HT1080 (cell line): ENCODE measurements at regions not wholly inside any gene's neighbourhood (a gene's known extent, or its start where the extent isn't known, plus 50 kb on each side); places are given as distances from the start of the nearest gene placed in this dataset.

Experiments used
- DNase-seq: peaks from one replicate; pipeline ENCODE4 v3.0.0-alpha.2; 2015; ENCODE audit warnings: low read depth

DNA sequence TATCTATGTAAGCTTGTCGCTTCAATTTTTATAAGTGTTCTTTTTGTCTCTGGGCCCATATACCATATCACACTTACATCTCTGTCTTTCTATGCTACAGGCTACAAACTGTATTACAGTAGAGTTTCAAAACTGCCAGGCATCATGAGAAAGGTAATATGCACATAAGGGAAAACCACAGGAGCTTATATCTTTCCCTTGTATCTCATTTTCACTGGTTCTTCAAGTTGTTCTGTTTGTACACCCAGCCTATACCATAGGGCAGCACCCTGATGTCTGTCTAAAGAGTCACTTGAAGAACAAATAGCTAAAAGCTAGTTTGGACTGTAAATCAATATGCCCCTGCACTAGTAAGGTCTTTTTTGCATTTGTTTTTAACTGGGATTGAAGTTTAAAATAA, 366.7 kb downstream of the FIGN start:
- DNase-seq = no peak

DNA sequence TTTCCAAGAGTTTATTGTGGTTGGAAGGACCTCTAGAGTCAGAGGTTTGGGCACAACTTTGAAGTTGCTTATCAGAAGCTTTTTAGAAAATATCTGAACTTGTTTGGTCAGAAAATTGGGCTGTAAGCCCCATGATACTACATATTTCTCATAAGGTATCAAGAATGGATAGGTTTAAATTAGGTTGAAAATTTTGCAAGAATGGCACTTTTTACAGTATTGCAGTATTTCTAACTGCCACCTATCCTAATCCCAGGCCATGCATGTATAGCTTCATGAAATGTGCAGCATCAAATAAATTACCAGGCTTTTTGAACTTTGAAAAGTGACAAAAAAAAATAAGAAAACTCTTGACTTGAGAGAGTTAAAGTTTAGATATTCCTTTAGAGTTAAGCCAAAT, 367.2 kb downstream of the FIGN start:
- no peak for DNase-seq

DNA sequence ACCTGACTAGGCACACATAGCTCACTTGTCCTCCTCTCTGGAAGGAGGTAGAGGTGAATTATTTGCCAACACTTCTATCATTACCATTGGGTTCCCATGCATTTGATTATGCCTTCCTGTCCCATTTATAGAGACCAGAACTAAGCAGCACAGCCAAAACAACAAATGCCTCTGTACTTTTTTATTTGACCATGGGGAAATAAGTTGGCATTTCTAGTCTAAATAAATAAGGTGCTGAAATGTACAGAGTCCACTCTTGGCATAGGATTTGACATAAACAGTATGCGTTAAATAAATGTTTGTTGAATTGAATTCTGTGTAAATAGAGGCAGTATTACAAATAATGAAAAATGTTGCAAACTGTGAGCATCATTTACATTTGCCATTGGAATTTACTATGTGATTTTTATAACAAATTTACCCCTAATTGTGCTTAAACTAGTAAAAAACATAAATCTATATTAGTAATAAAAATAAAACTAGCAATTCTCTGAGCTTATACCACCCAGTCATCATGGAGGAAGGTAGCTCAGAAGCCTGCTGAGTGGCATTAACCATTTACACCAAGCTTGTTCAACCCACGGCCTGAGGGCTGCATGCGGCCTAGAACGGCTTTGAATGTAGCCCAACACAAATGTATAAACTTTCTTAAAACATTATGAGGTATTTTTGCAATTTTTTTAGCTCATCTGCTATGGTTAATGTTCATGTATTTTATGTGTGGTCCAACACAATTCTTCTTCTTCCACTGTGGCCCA, 367.8 kb downstream of the FIGN start:
- DNase-seq = no peak

DNA sequence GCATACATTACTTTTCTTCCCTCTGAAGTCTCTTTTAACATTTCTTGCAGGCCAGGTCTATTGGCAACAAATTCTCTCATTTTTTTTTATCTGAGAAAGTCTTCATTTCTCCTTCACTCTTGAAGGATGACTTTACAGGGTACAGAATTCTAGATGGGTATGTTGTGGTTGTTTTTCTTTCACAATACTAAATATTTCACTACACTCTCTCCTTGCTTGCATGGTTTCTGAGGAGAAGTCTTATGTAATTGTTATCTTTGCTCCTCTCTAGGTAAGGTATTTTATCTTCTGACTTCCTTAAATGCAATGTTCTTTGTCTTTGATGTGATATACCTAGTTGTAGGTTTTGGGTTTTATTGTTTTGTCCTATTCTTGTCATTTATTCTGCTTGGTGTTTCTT, 371.1 kb downstream of the FIGN start:
- no peak for DNase-seq

DNA sequence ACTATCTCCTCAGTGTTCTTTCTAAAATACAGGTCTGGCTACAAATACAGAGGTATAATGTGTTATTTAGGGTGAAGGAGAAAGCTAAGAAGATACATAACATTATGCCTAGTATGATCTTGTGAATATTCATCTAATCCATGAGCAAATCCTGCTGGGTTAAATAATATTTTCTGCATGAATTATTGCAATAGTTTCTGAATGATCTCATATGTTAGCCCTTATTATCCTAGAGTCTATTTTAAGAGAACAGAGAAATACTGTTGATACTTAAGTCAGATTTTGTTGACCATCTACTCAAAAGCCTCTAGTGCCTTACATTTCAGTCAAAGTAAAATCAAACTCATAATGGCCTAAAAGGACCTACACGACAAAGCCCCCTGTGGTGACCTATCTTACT, 382.3 kb downstream of the FIGN start:
- no peak for DNase-seq

DNA sequence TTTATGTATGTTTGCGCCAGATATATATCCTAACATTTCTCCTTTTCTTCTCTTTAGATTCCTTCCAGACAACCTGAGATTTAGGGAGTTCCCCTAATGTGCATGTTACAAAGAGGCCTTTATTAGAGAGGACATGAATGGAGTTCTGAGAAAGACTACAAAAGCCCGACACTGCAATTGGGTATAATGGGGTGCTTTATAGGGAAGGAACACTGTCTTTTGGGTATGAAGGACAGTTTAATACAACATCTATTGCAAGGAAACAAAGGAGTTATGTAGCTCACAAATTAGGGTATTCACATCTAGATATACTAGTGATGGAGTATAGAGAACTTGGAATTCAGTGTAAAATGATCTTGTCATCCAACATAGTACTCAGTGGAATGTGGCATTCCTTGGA, 383.8 kb downstream of the FIGN start:
- DNase-seq = no peak

DNA sequence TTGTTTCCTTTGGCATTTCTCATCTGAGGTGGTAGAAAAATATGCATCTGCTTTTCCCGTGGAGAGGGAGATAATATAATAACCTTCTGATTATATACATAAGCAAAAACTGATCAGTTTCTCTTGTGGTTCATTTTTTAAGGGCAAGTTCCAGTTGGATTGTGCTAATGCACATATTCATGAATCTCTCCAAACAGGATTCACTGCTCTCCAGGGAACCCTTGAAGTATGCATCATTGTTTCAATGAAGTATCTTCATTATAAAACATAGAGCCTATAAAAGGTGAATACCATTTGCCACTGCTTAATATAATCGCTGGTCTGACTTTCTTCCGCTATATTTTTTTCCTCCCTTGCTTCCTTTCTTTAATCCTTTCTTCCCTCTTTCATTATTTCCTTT, 384.7 kb downstream of the FIGN start:
- DNase-seq = no peak

DNA sequence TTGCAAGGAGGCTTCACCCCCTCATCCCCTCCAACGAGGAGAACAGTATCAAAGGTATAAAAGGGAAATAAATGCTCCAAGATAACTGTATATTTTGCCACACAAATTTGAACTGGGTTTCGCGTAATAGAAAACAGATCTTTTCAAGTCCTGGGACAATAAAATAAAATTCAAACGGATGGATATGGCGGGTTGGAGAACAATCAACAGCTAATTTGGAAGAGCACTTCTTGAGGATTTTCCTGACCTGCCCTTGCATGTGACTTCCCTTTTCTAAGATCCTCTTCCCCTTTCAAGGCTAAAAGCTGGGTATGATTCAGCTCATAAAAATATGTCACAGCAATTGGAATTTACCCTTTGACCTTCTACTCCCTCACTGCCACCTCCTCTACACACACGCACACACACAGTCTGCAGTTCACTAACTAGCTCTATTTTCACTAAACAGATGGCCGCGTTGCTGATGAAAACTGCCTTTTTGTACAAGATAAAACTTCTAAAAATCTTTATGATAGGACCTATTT, 386.9 kb downstream of the FIGN start:
- peak; percentile 68 for DNase-seq

DNA sequence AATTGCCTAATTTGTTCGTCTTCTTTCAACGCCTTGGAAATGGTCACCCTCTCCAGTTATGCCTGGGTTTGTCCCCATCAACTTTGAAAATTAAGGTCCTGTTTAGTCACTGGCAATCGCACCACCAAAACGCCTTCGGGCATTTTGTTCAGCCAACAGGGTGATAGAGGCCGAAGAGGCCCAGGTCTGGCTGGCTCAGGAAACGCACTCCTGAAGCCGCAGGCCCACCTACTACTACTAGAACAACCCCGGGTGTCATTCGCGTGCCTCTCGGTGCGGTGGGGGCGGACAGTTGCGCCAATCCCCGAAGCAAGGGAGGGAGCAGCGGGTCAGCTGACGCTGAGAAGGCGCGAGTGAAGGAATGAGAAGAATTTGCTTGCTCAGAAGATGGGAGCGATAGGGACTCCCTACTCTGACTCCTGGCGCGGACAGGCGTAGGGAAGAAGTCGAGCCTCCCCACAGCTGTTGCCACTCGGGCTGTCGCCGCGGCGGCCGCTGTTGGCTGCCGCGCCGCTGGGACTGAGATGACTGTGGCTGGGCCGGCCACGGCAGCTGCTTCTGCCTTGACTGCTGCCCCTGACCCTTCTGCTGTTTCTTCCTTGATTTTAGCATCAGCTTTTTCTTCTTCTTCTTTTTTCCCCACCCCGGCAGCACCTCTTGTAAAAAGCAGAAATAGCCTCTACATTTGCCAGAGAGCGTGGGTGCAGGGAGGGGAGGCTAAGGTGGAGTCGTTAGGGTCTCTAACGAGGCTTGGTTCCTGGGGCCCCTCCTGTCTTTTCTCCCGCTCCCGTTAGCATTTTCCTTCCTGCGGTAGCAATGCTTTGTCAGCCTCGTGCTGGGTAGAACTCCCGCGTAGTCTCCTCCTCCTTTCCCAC, 387.6 kb downstream of the FIGN start:
- no peak for DNase-seq

DNA sequence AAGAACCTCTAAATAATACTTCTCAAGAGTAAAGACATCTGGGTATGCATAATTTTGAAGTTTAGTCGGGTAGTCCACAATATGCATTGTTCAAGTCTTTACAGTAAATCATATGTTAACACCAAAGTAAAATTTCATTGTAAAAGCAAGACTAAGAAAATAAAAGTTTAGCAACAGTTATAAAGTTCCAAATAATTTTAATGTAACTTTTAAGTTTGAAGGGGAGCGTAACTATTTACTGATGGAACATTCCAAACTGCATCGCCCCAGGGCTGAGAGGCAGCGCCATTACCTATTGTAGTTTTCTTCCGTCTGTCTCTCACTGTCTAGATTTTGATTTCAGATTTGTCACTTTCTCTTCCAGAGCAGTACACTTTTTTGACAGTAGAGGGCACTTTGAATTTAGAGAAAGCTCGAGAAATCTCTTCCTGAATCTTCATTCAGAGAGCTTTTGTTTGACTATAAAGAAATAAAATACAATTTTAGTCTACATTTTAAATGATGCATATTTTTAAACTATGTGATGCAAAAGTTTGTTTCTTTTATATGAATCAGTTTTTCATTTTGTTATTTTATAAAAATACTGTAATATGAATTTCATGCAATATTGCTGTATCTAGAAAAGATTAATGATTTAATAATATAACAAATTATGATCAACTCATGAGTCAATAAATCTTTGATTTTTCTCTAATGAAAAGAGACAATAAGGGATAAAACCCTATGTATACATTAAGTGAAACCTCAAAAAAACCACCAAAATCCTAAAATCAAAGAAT, 389.8 kb downstream of the FIGN start:
- peak; percentile 58 for DNase-seq

DNA sequence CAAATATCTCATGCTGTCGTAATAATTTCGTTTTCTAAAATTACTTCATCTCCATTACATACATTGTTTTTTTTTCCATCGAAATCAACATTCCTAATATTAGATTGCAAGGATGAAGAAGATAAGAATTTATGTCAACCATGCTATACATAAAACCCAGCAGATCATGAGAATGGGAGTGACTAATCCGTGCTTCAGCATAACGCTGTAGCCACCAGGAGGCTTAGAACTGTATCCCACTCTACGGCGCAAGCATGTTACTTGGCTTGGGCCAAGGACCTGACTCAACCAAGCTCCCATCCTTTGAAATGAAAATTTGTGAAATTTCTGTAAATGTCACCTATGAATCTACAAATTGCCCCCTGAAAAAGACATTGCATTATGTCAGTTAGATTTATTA, 392.5 kb downstream of the FIGN start:
- no peak for DNase-seq

DNA sequence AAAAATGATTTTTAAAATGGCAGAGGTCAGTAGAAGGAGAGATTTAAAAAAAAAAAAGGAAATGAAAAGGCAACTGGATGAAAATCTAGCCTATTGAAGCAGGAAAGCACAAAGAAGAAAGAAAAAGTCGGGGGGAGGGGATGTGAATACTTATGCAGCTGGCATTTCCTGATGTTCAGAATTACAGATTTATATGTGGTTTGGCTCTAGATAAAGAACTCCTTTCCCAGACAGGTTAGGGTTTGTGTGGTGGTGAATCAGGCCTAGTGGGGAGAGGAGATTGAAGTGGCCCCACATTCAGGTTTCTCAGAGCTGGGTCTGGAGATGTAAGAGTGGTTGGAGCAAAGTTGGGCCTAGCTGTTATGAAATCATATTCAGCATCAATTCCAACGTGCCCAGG, 394.4 kb downstream of the FIGN start:
- peak; percentile 87 for DNase-seq

DNA sequence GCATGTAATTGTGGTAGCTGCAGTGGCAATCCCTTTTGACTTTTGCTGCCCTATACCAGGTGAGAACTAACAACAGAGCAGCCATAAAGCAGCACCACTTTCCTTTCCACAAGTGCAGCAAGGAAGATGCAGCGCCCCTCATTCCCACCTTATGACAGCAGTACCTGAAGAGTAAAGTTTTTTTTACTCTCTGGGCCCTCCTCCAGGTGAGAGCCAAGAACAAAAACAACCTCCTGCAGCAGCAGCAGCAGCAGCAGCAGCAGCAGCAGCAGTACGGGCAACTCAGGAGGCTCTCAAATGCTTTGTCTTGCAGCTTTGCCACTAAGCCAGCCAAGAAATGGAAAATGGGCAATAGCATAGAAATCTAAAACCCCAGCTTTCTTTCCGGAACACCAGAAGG, 397.5 kb downstream of the FIGN start:
- no peak for DNase-seq

DNA sequence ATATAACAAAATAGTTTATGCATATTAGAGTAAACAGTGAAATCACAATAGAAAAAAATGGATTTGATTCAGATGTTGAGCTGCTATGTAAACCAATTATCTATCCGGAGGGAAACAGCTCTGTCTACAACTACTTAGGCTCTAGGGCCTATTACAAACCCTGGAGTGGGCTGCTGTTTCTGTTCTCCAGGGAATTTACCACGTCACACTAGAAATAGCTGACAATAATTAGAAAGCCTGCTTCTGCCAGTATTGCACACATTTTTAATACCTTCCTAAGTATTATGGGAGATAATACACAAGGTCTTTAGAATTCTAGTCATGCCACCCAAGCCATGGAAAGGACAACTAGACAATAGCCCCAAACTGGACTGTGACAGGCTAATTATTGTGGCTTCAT, 411.1 kb downstream of the FIGN start:
- DNase-seq = no peak

DNA sequence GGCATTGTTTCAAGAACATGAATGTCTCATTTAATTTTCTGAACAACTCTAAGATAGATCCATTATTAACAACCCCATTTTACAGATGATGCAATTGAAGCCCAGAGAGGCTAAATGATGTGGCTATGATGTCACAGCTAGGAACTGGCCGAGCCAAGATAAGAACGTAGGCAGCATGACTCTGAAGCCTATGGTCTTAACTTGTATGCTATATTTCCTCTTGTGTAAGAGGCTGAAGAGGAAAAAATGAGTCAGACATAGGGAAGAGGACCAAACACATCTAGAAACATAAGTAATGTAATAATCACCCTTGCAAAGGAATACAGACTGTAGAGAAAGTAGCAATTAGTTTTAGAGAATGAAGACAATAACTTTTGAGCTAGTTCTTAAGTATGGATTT, 416.8 kb downstream of the FIGN start:
- DNase-seq = peak; percentile 62

DNA sequence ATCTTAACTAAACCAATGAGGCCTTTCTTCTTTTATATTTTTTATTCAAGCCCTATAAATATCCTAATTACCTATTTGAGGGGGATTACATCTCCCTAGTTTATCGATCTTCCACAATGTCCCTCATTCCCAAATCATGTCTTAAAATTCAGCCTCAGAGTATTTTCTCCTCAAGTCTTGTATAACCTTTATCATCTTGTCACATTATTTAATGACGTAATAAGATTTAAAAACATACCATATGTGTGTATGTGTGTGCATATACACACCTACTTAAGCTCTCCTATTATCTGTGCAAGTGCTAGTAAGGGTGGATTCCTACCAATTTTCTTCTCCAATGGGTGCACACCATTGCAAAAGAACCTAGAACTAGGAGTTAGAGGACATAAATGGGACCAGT, 421.1 kb downstream of the FIGN start:
- DNase-seq = no peak

DNA sequence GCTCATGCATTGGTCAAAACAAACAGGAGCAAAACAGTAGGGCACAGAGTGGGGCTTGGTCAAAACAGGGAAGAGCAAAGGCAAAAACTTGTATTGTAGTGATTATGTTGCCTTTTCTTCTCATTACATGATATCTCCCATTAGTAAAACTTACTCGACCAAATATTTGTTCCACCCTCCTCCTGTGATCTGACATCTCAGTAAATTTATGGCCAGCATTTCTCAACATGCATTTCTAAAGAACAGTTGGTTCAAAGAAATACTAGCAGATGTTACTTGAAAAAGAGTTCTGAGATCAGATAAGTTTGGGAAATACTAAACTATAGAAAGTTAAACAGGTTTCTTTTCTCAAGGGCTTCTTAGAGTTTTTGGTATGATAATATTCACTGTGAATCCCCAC, 423.1 kb downstream of the FIGN start:
- no peak for DNase-seq

DNA sequence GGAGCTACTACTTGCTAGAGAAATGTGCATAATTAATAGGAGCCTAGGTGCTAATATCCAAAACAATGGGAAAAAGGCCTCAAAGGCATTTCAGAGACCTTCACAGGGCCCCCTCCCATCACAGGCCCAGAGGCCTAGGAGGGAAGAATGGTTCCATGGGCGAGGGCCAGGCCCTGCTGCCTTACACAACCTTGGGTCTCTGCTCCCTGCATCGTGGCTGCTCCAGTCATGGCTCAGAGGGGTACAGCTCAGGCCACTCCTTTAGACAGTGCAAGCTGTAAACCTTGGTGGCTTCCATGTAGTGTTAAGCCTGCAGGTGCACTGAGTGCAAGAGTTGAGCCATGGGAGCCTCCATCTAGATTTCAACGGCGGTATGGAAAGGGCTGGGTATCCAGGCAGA, 429.2 kb downstream of the FIGN start:
- no peak for DNase-seq

DNA sequence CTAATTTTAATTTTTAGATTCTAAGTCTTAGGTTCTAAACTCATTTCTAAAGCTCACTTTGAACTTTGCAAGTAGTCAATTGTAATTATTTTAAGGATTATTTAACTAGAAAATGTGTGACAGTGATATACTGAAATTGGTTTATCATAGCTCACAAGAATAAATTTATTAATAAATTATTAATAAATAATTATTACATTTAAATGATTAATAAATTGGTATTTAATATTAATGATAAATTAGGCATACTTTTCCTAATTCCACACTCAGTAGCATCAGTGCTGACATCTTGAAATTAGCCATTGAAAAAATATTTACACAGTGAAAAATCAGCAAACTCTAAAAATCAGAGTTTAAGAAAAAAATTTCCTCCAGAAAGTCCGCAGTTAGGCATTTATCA, 433.7 kb downstream of the FIGN start:
- DNase-seq = no peak

DNA sequence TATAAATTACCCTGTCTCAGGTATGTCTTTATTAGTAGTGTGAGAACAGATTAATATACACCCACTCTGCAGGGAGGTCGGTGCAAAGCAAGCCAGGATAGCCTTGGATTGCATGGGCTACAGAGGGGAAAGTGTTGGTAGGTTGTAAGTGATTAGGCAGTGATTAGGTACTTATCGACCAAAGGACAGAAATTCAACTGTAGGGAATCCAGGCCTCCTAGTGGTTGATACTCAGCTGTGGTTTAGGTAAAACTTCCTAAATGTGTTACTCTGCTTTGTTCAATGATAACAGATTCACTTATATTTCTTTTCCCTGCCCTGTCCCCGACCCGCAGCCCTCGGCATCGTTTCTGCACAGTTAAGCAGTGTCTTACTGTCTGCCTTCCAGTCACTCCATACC, 444.0 kb downstream of the FIGN start:
- DNase-seq = no peak

DNA sequence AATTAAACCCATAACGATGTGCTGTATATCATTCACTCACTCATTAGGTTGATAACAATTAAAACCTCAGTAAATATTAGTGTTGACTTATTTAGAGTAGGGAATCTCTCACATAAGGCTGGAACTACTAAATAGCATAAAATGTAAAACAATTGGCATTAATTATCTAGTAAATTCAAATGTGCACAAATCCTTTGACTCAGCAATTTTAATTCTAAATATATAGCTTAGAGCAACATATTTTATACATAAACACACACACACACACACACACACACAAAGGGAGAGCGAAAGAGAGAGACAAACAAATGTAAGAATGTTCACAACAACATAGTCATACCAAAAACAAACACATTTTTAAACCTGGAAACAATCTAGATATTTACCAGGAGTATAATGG, 443.1 kb upstream of the KCNH7 start:
- DNase-seq = no peak
